HL-60 (cell line): ENCODE measurements at regions not wholly inside any gene's neighbourhood (a gene's known extent, or its start where the extent isn't known, plus 50 kb on each side); places are given as distances from the start of the nearest gene placed in this dataset.

Source experiments
- CTCF ChIP-seq: IDR thresholded peaks from one replicate; pipeline ENCODE4 v1.5.1; 2011; ENCODE audit warnings: low read length, control low read depth, inconsistent platforms; ENCODE audit not compliant: insufficient read depth
- TF ChIP-seq, protein P1 (sequence below): IDR thresholded peaks from 2 replicates; pipeline ENCODE4 v1.6.1; 2012; ENCODE audit warnings: low read depth; ENCODE audit not compliant: insufficient replicate concordance

DNA sequence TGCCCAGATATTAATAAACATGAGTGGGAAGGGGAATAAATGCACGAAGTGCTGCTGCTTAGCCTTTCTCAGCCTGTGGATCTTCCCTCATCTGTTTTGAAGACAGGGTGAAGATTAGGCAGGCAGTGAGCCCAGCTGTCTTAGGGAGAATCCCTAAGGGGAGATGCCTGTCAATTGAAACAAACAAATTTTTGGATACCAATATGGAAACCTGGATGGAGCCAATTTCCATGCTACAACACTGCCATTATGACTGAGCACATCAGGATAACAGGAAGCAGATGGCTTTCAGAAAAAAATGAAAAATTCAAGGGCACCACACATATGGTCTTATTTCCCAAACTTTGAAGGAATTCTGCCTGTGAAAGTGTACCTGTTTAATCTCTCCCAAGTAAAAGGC, 80.3 kb downstream of the HMHB1 start:
- no peak for TF ChIP-seq CTCF
- TF ChIP-seq, protein P1, sequence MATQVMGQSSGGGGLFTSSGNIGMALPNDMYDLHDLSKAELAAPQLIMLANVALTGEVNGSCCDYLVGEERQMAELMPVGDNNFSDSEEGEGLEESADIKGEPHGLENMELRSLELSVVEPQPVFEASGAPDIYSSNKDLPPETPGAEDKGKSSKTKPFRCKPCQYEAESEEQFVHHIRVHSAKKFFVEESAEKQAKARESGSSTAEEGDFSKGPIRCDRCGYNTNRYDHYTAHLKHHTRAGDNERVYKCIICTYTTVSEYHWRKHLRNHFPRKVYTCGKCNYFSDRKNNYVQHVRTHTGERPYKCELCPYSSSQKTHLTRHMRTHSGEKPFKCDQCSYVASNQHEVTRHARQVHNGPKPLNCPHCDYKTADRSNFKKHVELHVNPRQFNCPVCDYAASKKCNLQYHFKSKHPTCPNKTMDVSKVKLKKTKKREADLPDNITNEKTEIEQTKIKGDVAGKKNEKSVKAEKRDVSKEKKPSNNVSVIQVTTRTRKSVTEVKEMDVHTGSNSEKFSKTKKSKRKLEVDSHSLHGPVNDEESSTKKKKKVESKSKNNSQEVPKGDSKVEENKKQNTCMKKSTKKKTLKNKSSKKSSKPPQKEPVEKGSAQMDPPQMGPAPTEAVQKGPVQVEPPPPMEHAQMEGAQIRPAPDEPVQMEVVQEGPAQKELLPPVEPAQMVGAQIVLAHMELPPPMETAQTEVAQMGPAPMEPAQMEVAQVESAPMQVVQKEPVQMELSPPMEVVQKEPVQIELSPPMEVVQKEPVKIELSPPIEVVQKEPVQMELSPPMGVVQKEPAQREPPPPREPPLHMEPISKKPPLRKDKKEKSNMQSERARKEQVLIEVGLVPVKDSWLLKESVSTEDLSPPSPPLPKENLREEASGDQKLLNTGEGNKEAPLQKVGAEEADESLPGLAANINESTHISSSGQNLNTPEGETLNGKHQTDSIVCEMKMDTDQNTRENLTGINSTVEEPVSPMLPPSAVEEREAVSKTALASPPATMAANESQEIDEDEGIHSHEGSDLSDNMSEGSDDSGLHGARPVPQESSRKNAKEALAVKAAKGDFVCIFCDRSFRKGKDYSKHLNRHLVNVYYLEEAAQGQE: no peak
